ENCODE measurements at regions not wholly inside any gene's neighbourhood (a gene's known extent, or its start where the extent isn't known, plus 50 kb on each side); places are given as distances from the start of the nearest gene placed in this dataset.

- no peak for TF ChIP-seq CTCF (IDR thresholded peaks at IDR 0.05)
- no peak for TF ChIP-seq POLR2A (IDR thresholded peaks at IDR 0.05)
Observed at GRCh38 chr2:234231460-234231859, 181.0 kb downstream of the SPP2 start.
